Mesodermal cell (in vitro differentiated cells): ENCODE measurements at regions not wholly inside any gene's neighbourhood (a gene's known extent, or its start where the extent isn't known, plus 50 kb on each side); places are given as distances from the start of the nearest gene placed in this dataset.

Source experiments
- H3K27ac ChIP-seq: 2 replicates; pipeline ENCODE4 v1.7.0; 2013; ENCODE audit warnings: mild to moderate bottlenecking, low read depth, low read length, moderate library complexity; ENCODE audit not compliant: severe bottlenecking
- H3K36me3 ChIP-seq: 2 replicates; pipeline ENCODE4 v1.7.1; 2013; ENCODE audit warnings: mild to moderate bottlenecking, low read length, moderate library complexity; ENCODE audit not compliant: control insufficient read depth, insufficient read depth
- H3K4me1 ChIP-seq: one replicate; pipeline ENCODE4 v1.7.1; 2013; ENCODE audit warnings: mild to moderate bottlenecking, low read length; ENCODE audit not compliant: insufficient read depth, control insufficient read depth, poor library complexity, severe bottlenecking
- H3K4me3 ChIP-seq: 2 replicates; pipeline ENCODE4 v1.7.0; 2013; ENCODE audit warnings: low read length, control low read depth, mild to moderate bottlenecking; ENCODE audit not compliant: insufficient read depth, poor library complexity, severe bottlenecking; ENCODE audit errors: extremely low read depth
- H3K9me3 ChIP-seq: 2 replicates; pipeline ENCODE4 v1.7.1; 2013; ENCODE audit warnings: mild to moderate bottlenecking, low read length, moderate library complexity; ENCODE audit not compliant: control insufficient read depth
- WGBS, 2 experiments: methylation state at CpG; one replicate each; pipeline ENCODE4 v1.1.5; 2013; ENCODE audit warnings: missing lambda C conversion rate in 2 of 2; ENCODE audit not compliant: insufficient coverage in 2 of 2; 5-methylcytosine and 5-hydroxymethylcytosine counted together

DNA sequence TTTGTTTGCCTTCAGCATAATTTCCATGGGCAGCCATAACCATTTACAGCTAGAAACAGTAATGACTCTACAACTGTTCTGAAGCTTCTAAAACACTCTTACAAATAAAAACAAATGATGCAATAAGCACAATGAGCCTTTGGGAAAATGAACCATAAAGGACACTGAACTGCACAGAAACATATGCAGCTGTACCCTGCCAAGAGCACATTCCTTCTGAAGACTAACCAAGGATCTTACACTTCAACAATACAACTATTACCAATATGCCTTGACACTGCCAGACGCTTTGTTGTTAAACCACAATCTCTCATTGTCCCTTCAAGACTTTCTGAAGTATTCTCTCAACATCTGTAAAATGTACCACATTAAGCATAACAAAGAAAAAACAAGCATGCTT is 104.2 kb upstream of the HMHB1 start:
- WGBS, 2 experiments, result 25 to 50% methylated on average over 1 of the region's 1 CpG
- H3K36me3 ChIP-seq, result no peaks in the 10 kb centered on the region
- H3K4me3 ChIP-seq, result no peak overlapping the region
- no peaks in the 10 kb centered on the region for H3K4me1 ChIP-seq
- no peak overlapping the region for H3K27ac ChIP-seq
- H3K9me3 ChIP-seq, result no peaks in the 10 kb centered on the region

DNA sequence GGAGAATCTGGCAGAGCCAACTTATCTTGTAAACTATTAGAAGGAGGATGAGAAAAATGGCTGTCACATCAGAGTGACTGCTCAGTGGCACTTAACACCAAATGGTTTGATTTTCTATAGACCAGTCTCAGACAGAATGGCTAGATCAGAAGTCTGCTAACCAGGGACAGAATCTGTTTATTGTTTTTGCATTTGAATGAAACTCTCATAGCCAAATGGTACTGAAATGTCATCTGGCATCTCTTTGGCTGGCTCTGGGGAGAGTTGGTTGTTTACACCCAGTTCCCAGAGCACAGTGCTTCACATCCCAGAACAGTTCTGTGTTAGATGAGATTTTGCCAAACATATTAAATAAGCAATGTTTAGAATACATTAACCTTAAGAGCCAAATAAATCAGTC is 106.6 kb upstream of the HMHB1 start:
- no peak overlapping the region for H3K4me3 ChIP-seq
- H3K36me3 ChIP-seq, result no peaks in the 10 kb centered on the region
- H3K9me3 ChIP-seq, result no peaks in the 10 kb centered on the region
- no peak overlapping the region for H3K27ac ChIP-seq
- no peaks in the 10 kb centered on the region for H3K4me1 ChIP-seq

GRCh38 chr5:143703659-143704058 is 108.3 kb upstream of the HMHB1 start:
- no peak overlapping the region for H3K27ac ChIP-seq
- H3K9me3 ChIP-seq, result no peaks in the 10 kb centered on the region
- no peak overlapping the region for H3K4me3 ChIP-seq
- WGBS, 2 experiments, result 100% methylated on average over 2 of the region's 5 CpGs
- H3K4me1 ChIP-seq, result no peaks in the 10 kb centered on the region
- H3K36me3 ChIP-seq, result no peaks in the 10 kb centered on the region

- Histone ChIP-seq H3K27ac (no peak overlapping the region), H3K36me3 (no peaks in the 10 kb centered on the region), H3K4me1 (no peaks in the 10 kb centered on the region), H3K4me3 (no peak overlapping the region), H3K9me3 (no peaks in the 10 kb centered on the region)
- 60% methylated on average over 1 of the region's 1 CpG; no CpG with 5 or more reads in 1 of the 2 experiments for WGBS, 2 experiments
These were observed 110.5 kb upstream of the HMHB1 start for GRCh38 chr5:143701493-143701892.

GRCh38 chr5:143700994-143701393 is 111.0 kb upstream of the HMHB1 start:
- Histone ChIP-seq H3K4me1 (no peaks in the 10 kb centered on the region), H3K9me3 (no peaks in the 10 kb centered on the region), H3K27ac (no peak overlapping the region), H3K36me3 (no peaks in the 10 kb centered on the region), H3K4me3 (no peak overlapping the region)
- no CpG with 5 or more reads among the region's 2 CpGs for WGBS, 2 experiments

GRCh38 chr5:143699121-143699520 is 112.8 kb upstream of the HMHB1 start:
- no peaks in the 10 kb centered on the region for H3K9me3 ChIP-seq
- no peaks in the 10 kb centered on the region for H3K36me3 ChIP-seq
- no peak overlapping the region for H3K4me3 ChIP-seq
- 100% methylated on average over 1 of the region's 1 CpG; no CpG with 5 or more reads in 1 of the 2 experiments for WGBS, 2 experiments
- no peak overlapping the region for H3K27ac ChIP-seq
- no peaks in the 10 kb centered on the region for H3K4me1 ChIP-seq

DNA sequence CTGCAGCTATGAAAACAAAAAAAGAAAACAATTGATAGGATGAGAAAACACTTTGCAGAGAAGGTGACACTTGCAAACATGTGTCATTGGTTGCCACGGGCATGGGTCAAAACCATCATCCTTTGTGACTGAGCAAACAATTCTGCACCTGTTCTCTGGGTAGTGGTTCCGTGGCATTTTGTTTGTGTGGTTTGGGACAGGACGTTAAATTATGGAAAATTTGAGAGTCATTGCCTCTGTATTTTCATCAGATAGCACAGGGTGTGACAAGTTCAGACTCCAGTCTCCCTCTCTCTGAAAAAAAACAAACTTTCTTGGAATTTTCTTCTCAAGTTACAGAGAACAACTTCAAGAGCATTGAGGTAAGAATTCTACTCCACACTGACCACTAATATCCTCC is 113.4 kb upstream of the HMHB1 start:
- Histone ChIP-seq H3K4me3 (no peak overlapping the region), H3K4me1 (no peaks in the 10 kb centered on the region), H3K9me3 (no peaks in the 10 kb centered on the region), H3K27ac (no peak overlapping the region), H3K36me3 (no peaks in the 10 kb centered on the region)
- WGBS, 2 experiments, result 64 to 93% methylated on average over 1 of the region's 3 CpGs

- WGBS, 2 experiments, result 75 to 80% methylated on average over 1 to 2 of the region's 4 CpGs
These were observed 115.0 kb upstream of the HMHB1 start for GRCh38 chr5:143696921-143697320.

GRCh38 chr5:143695941-143696340 is 116.0 kb upstream of the HMHB1 start:
- no peak overlapping the region for H3K27ac ChIP-seq
- WGBS, 2 experiments, result 100% methylated on average over 1 of the region's 1 CpG; no CpG with 5 or more reads in 1 of the 2 experiments
- no peaks in the 10 kb centered on the region for H3K9me3 ChIP-seq
- no peaks in the 10 kb centered on the region for H3K4me1 ChIP-seq
- H3K4me3 ChIP-seq, result no peak overlapping the region
- H3K36me3 ChIP-seq, result no peaks in the 10 kb centered on the region

More at GRCh38 chr5:143696921-143697320, 115.0 kb upstream of the HMHB1 start:
- Histone ChIP-seq H3K27ac (no peak overlapping the region), H3K4me3 (no peak overlapping the region), H3K4me1 (no peaks in the 10 kb centered on the region), H3K9me3 (no peaks in the 10 kb centered on the region), H3K36me3 (no peaks in the 10 kb centered on the region)

GRCh38 chr5:143695244-143695864 is 116.6 kb upstream of the HMHB1 start:
- Histone ChIP-seq H3K4me3 (no peak overlapping the region), H3K27ac (no peak overlapping the region), H3K9me3 (no peaks in the 10 kb centered on the region), H3K4me1 (no peaks in the 10 kb centered on the region), H3K36me3 (no peaks in the 10 kb centered on the region)
- WGBS, 2 experiments, result 89 to 92% methylated on average over 3 to 4 of the region's 7 CpGs

DNA sequence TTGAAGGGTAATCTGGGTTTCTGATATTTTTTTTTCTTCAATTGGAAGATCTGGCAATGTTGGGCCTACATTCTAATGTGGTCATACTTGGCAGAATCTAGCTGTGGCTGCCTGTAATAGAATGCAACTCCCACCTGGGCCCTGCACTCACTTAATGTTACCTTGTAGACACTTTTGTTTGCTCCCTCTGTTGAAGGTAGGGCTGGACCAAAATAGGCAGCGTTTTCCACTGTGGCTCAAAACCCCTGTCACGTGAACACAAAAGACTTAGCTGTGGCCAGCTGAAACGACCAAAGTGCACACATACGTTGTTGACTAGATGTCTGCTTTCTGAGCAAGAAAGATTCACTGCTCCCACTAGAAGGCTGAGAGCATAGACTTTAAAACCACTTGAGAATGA is 117.6 kb upstream of the HMHB1 start:
- Histone ChIP-seq H3K36me3 (no peaks in the 10 kb centered on the region), H3K4me1 (no peaks in the 10 kb centered on the region), H3K4me3 (no peak overlapping the region), H3K9me3 (no peaks in the 10 kb centered on the region), H3K27ac (no peak overlapping the region)
- 81 to 98% methylated on average over 3 to 4 of the region's 4 CpGs for WGBS, 2 experiments
